ENCODE measurements at regions not wholly inside any gene's neighbourhood (a gene's known extent, or its start where the extent isn't known, plus 50 kb on each side); places are given as distances from the start of the nearest gene placed in this dataset.

GRCh38 chr20:57791966-57792365 lies 82.2 kb upstream of the PMEPA1 start:
- Histone ChIP-seq H3K27me3 (ENCODE audit: insufficient read depth in 3 of 3, low read length in 2 of 3) (no peaks in the 10 kb centered on the region), H3K27ac (no peak overlapping the region), H3K36me3 (ENCODE audit: insufficient read depth in 1 of 2, low read depth in 1 of 2) (no peaks in the 10 kb centered on the region), H3K4me3 (no peak overlapping the region), H3K9me3 (no peaks in the 10 kb centered on the region), H3K4me1 (no peaks in the 10 kb centered on the region)
- intact Hi-C loops (cut with DNase I) = no loop called here
- WGBS, 3 donors = 55 to 67% (median 59%) methylated on average over 8 of the region's 8 CpGs
- no peak for ATAC-seq
- TF ChIP-seq, protein P1, sequence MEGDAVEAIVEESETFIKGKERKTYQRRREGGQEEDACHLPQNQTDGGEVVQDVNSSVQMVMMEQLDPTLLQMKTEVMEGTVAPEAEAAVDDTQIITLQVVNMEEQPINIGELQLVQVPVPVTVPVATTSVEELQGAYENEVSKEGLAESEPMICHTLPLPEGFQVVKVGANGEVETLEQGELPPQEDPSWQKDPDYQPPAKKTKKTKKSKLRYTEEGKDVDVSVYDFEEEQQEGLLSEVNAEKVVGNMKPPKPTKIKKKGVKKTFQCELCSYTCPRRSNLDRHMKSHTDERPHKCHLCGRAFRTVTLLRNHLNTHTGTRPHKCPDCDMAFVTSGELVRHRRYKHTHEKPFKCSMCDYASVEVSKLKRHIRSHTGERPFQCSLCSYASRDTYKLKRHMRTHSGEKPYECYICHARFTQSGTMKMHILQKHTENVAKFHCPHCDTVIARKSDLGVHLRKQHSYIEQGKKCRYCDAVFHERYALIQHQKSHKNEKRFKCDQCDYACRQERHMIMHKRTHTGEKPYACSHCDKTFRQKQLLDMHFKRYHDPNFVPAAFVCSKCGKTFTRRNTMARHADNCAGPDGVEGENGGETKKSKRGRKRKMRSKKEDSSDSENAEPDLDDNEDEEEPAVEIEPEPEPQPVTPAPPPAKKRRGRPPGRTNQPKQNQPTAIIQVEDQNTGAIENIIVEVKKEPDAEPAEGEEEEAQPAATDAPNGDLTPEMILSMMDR (IDR thresholded peaks at IDR 0.05) = no peak
- peak in 1 of 2 donors; percentile 43 for DNase-seq

DNA sequence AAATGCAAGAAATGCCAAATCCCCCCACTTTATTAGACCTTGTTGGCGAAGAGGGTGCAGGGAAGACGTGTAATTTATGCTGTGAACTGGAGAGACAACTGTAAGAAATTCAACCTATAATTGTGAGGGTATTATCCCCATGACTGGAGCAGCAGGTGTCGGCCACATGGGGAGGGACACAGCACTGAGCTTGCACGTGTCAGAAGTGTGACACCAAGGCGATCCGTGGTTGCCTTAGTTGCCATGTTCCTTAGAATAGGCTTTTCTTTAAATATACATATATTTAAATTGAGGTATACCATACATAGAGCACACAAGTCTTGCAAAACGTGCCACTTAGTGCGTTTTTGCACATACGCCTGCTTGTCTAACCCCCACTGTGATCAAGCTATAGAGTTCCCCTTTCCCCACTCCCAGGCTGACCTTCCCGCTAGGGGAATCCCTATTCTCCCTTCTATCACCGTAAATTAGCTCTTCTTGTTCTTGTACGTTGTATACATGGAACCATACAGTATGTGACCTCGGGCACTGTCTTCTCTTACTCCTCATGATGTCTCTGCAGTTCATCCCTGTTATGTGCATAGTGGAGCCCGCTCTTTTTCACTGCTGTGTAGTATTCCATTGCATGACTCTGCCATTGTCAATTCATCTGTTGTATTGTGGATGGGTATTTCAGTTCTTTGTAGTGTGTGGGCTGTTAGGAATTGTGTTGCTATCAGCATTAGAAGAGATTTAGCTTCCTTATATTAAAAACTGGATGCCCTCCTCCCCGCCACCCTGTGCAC lies 81.6 kb upstream of the PMEPA1 start:
- 73 to 78% (median 74%) methylated on average over 15 of the region's 15 CpGs for WGBS, 3 donors
- Histone ChIP-seq H3K9me3 (no peaks in the 10 kb centered on the region), H3K27ac (no peak overlapping the region), H3K4me3 (no peak overlapping the region), H3K27me3 (ENCODE audit: insufficient read depth in 3 of 3, low read length in 2 of 3) (no peaks in the 10 kb centered on the region), H3K4me1 (no peaks in the 10 kb centered on the region), H3K36me3 (ENCODE audit: insufficient read depth in 1 of 2, low read depth in 1 of 2) (no peaks in the 10 kb centered on the region)
- peak in 1 of 2 donors; percentile 0 for DNase-seq
- ATAC-seq = no peak
- TF ChIP-seq, protein P1 (IDR thresholded peaks at IDR 0.05) = no peak
- intact Hi-C loops (cut with DNase I) = no loop called here

- Histone ChIP-seq H3K27ac (no peak overlapping the region), H3K4me3 (no peak overlapping the region), H3K4me1 (no peaks in the 10 kb centered on the region), H3K9me3 (no peaks in the 10 kb centered on the region), H3K27me3 (ENCODE audit: insufficient read depth in 3 of 3, low read length in 2 of 3) (no peaks in the 10 kb centered on the region), H3K36me3 (ENCODE audit: insufficient read depth in 1 of 2, low read depth in 1 of 2) (no peaks in the 10 kb centered on the region)
- TF ChIP-seq, protein P1 (IDR thresholded peaks at IDR 0.05) = no peak
- intact Hi-C loops (cut with DNase I) = no loop called here
- WGBS, 3 donors = 71 to 76% (median 73%) methylated on average over 8 of the region's 8 CpGs
- peak in 1 of 2 donors; percentile 9 for DNase-seq
- ATAC-seq = no peak
Measured at GRCh38 chr20:57790176-57790575, 80.4 kb upstream of the PMEPA1 start.

DNA sequence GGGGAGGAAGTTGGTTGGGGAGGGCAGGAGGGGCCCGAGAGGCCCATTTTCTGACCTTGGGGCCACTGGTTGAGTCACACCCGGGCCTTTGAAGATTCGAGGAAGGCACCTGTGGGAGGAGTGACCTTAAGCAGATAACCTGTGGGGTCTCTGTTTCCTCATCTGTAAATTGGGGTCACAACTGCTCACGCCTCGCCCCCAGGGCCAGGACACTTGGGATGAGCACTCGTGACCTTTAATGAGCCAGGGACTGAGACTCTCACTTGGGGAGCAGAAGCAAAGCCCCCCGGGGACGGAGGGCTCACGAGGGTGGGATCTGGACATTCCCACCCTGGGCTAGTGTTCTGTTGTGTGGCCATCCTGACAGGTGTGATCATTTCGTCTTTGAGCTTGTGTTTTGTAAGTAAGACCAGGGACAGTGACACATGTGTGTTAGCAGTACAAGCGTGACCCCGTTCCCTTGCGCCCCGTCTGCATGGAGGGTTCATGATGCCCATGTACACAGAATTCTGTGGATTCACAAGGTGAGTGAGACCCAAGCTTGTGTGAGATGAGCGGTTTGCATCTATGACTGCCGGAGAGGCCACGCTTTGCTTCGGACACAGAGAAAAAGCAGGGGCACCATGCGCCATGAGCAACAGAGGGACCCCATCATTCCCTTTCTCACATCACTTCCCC lies 79.3 kb upstream of the PMEPA1 start:
- TF ChIP-seq, protein P1 (IDR thresholded peaks at IDR 0.05) = no peak
- ATAC-seq (no peak), DNase-seq (no peak)
- Histone ChIP-seq H3K27me3 (ENCODE audit: insufficient read depth in 3 of 3, low read length in 2 of 3) (no peaks in the 10 kb centered on the region), H3K27ac (no peak overlapping the region), H3K9me3 (no peaks in the 10 kb centered on the region), H3K4me3 (no peak overlapping the region), H3K36me3 (ENCODE audit: insufficient read depth in 1 of 2, low read depth in 1 of 2) (no peaks in the 10 kb centered on the region), H3K4me1 (no peaks in the 10 kb centered on the region)
- WGBS, 3 donors = 87 to 92% (median 88%) methylated on average over 19 of the region's 19 CpGs
- intact Hi-C loops (cut with DNase I) = no loop called here

All from psoas muscle (tissue), 7 donors.